Erythroblast (primary cell): ENCODE measurements at regions not wholly inside any gene's neighbourhood (a gene's known extent, or its start where the extent isn't known, plus 50 kb on each side); places are given as distances from the start of the nearest gene placed in this dataset.

Experiments
- GATA1 ChIP-seq: IDR thresholded peaks from 2 replicates; pipeline ENCODE4 v1.6.1; 2011; ENCODE audit warnings: low read depth, mild to moderate bottlenecking, control low read depth, low read length, moderate library complexity
- POLR2A ChIP-seq: IDR thresholded peaks from 2 replicates; pipeline ENCODE4 v1.6.1; 2011; ENCODE audit warnings: mild to moderate bottlenecking, low read length

DNA sequence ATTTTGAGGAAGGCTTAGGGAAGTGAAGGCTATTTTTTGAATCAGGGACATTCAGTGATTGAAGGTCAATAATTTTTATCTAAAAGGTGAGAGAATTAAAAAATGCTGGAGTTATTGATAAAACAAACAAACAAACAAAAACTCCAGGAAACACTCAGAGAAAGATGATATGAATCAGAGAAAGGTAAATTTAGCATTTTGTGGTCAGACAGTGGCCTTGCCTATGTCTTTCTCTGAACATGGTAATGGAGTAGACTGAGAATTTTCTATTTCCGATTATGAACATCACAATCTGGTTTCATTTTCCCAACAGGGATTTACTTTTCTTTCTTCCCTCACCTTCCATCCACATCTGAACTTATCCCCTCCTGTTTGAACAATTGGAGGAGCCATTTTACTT lies 353.6 kb upstream of the RIOK2 start:
- TF ChIP-seq POLR2A: no peak
- TF ChIP-seq GATA1: no peak
